GM19397 (cell line): ENCODE measurements at regions not wholly inside any gene's neighbourhood (a gene's known extent, or its start where the extent isn't known, plus 50 kb on each side); places are given as distances from the start of the nearest gene placed in this dataset.

Source experiments
- ATAC-seq: cut with Tn5 transposase; IDR thresholded peaks from one replicate; pipeline ENCODE4 v1.9.1; 2021; ENCODE audit warnings: mild to moderate bottlenecking, moderate library complexity; ENCODE audit not compliant: unreplicated experiment

GRCh38 chr13:64869539-64869938, 2360.6 kb downstream of the PCDH9 start:
- no peak for ATAC-seq

DNA sequence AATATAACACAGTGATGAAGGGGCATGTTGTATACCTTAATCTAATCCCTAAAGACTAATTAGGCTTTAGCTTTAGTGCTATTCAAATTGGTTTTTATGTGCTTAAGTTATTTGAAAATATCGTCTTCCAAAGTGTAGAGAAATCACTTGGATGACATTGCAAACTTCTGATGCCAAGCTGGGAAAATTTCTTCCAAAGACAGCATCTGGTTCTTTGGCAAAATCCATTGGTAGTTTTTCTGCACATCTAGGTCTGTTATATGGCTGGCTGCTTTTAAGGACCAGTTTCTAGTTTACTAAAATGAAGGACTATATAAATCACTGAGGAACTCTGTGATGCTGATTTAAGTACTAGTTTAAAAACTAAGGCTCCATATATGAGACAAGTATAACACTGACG, 2362.3 kb downstream of the PCDH9 start:
- no peak for ATAC-seq

- no peak for ATAC-seq
Measured at GRCh38 chr13:64866331-64866730, 2363.8 kb downstream of the PCDH9 start.

DNA sequence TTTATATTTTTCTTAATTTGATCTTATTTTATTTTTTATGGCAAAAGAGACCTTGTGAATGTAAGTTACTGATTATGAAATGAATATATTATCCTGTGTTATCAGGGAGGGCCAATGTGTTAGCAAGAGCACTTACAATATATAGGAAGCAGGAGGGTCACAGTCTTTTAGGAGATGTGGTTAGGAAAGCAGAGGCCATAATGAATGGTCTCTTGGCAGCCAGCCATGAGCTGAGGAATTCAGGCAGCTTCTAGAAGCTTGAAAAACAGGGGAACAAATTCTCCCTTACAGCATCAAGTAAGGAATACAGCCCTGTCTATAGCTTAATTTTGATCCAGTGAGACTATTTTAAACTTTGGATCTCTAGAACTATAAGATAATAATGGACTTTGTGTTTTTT, 2374.6 kb downstream of the PCDH9 start:
- ATAC-seq: no peak

GRCh38 chr13:64850017-64850416, 2380.1 kb downstream of the PCDH9 start:
- ATAC-seq: no peak

GRCh38 chr13:64849196-64849595, 2380.9 kb downstream of the PCDH9 start:
- no peak for ATAC-seq

GRCh38 chr13:64847767-64848166, 2382.4 kb downstream of the PCDH9 start:
- ATAC-seq: no peak

DNA sequence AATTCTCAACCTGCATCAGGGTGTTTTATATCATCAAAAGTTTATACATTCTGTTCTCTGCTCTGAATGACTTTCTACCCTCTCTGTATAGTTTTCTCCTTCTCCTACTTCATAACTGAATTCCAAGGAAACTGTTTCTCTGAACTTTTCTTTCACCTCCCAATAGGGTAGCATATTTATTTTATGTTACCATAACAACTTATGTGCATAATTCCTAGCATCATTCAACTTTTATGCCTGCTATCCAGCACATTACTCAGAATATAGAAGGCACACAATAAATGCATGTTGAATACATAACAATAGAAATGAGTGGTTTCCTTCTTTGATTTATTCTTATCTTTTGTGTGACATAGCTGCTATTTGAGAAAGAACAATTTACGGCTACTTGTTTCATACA, 2385.0 kb downstream of the PCDH9 start:
- ATAC-seq: no peak

DNA sequence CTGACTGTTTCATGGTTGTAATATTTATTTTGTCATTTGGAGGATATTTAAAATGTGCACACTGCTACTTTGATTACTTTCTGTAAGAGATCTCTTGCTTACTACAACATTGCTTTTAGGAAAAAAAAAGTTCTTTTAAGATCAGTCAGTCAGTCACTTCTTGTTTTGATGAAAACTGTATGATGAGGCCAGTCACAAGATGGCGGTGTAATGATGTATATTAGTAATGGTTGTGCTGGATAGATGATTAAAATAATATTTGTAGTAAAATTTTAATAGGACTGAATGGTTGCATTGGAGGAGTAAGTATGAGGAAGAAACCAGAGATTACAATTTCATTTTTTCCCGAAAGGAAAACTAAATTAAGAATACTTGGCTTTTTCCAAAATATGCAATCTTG, 2411.1 kb downstream of the PCDH9 start:
- no peak for ATAC-seq

DNA sequence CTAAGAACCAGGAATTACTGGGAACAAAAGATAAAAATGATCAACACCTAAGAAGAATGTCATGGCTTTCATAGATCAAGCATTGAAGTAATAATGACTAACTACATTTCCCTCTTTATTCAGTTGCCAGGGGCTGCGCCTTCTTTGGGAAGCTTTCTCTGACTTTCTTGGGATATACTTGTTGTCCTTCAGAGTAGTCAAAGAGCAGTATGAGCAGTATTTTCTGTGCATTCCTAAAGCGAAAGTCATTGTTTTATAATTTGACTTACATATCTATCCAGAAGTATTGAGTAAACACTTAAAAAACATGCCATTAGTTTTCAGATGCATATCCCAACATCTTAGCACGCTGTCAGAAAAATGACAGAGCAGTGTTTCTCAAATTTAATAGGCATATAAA, 2412.4 kb downstream of the PCDH9 start:
- no peak for ATAC-seq

GRCh38 chr13:64810750-64811149, 2419.4 kb downstream of the PCDH9 start:
- ATAC-seq: no peak

- no peak for ATAC-seq
Measured at GRCh38 chr13:64808704-64809103, 2421.4 kb downstream of the PCDH9 start.

- no peak for ATAC-seq
Measured at GRCh38 chr13:64801768-64802167, 2428.4 kb downstream of the PCDH9 start.

GRCh38 chr13:64798422-64798821, 2431.7 kb downstream of the PCDH9 start:
- ATAC-seq: no peak

DNA sequence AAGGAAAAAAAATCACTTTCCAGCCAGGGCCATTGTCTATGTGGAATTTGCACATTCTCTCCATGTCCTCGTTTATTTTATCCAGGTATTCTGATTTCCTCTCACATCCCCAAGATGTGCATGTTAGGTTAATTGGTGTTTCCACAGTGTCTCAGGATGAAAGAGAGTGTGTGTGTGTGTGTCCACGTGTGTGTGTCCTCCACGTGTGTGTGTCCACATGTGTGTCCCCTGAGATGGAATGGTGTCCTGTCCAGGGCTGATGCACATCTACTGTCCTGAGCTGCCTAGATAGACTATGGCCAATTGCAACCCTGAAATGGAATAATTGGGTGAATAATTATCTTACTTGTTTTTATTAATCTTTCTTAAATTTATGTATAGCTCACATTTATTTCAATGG, 2436.5 kb downstream of the PCDH9 start:
- no peak for ATAC-seq

DNA sequence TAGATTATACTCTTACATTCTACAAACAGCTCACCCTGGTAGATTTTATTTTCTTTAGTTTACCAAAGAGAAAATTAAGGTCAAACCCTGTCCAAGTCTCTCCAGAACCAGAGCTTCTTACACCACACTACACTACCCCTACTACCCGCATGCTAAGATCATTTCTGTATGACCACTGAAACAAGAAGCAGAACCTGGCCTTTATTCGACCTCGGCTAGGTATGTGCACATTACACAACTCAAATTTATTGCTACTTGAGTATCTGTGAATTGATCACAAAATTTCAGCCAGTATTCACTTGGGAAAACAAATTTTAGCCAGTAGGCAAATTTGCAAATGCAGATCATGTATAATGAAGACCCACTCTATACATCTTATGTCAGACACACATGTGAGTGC, 2437.0 kb downstream of the PCDH9 start:
- ATAC-seq: no peak

DNA sequence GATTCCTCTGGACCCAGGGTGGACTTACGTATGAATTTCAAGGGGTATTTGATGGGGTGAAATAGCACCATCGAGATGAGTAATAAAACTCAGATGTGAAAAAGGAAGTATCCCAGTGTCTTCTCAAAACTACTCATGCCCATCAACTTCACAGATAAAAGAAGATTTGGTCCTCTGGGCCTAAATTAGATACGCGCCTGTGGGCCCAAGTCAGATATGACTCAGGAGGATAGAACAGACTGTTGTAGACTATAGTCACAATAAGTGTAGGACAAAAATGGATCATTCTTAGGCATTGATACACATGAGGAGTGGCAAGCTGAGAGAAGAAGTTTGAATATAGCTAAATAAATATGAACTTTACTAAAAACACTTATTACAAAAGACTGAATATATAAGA, 2438.8 kb downstream of the PCDH9 start:
- ATAC-seq: no peak

DNA sequence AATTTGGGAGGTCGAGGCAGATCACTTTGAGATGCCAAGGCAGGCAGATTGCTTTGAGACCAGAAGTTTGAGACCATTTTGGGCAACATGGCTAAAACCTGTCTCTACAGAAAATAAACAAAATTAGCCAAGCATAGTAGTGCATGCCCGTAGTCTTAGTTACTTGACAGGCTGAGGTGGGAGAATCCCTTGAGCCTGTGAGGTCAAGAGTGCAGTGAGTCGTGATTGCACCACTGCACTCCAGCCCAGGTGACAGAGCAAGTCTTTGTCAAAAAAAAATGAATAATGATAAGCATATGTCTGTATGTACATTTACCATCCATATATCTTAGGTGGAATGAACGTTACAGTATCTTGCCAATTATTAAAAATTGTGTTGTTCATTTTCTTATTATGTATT, 2447.7 kb downstream of the PCDH9 start:
- ATAC-seq: no peak

DNA sequence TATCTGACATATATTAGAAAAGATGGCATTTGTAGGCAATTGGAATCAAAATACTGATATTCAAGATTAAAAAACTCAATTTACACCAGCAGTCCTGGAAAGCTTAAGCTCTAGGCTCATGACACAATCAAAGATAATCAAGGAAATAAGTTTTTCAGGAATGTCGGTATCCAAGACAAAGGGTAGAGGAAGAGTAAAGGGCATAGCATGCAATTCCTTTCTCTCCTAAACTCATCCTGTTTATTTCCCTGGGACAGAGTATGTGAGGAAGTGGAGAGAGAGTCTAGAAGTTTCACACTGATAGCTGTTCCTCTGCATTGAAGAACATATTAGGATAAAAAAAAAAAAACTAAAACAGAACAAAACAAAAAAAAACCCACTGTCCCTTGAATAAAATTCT, 2452.1 kb downstream of the PCDH9 start:
- ATAC-seq: no peak

- no peak for ATAC-seq
Measured at GRCh38 chr13:64774915-64775314, 2455.2 kb downstream of the PCDH9 start.

DNA sequence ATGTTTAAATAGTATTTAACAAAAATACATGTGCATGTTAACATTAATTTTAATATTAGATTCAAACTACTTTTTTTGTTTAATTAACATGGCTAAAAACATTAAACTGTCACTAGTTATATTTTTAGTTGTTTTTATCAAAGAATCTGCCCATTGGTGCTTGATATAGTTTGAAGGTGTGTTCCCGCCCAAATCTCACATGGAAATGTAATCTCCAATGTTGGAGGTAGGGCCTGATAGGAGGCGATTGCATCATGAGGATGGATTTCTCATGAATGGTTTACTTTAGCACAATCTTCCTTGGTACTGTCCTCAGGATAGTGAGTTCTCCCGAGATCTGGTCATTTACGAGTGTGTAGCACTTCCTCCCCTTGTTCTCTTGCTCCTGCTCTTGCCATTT, 2459.4 kb downstream of the PCDH9 start:
- ATAC-seq: no peak

GRCh38 chr13:64767054-64767453, 2463.1 kb downstream of the PCDH9 start:
- ATAC-seq: no peak

GRCh38 chr13:64765636-64766035, 2464.5 kb downstream of the PCDH9 start:
- no peak for ATAC-seq
